ENCODE measurements at regions not wholly inside any gene's neighbourhood (a gene's known extent, or its start where the extent isn't known, plus 50 kb on each side); places are given as distances from the start of the nearest gene placed in this dataset.

- TF ChIP-seq, protein P1, sequence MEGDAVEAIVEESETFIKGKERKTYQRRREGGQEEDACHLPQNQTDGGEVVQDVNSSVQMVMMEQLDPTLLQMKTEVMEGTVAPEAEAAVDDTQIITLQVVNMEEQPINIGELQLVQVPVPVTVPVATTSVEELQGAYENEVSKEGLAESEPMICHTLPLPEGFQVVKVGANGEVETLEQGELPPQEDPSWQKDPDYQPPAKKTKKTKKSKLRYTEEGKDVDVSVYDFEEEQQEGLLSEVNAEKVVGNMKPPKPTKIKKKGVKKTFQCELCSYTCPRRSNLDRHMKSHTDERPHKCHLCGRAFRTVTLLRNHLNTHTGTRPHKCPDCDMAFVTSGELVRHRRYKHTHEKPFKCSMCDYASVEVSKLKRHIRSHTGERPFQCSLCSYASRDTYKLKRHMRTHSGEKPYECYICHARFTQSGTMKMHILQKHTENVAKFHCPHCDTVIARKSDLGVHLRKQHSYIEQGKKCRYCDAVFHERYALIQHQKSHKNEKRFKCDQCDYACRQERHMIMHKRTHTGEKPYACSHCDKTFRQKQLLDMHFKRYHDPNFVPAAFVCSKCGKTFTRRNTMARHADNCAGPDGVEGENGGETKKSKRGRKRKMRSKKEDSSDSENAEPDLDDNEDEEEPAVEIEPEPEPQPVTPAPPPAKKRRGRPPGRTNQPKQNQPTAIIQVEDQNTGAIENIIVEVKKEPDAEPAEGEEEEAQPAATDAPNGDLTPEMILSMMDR (IDR thresholded peaks at IDR 0.05) = no peak
- TF ChIP-seq CEBPB (IDR thresholded peaks at IDR 0.05) (no peak), RFX5 (IDR thresholded peaks at IDR 0.05) (no peak), MAX (IDR thresholded peaks at IDR 0.05) (no peak), POLR2A (IDR thresholded peaks at IDR 0.05; ENCODE audit: low read length) (no peak), JUNB (IDR thresholded peaks at IDR 0.05) (no peak), HOXA7 (CRISPR knock-in tag; IDR thresholded peaks at IDR 0.05) (no peak), EHF (CRISPR knock-in tag; IDR thresholded peaks at IDR 0.05) (no peak), NR3C1 (IDR thresholded peaks at IDR 0.05) (no peak)
These were observed 68.6 kb upstream of the RUNX3 start for GRCh38 chr1:24998563-24999245.

All from A549 (cell line).